ENCODE measurements at regions not wholly inside any gene's neighbourhood (a gene's known extent, or its start where the extent isn't known, plus 50 kb on each side); places are given as distances from the start of the nearest gene placed in this dataset.

DNA sequence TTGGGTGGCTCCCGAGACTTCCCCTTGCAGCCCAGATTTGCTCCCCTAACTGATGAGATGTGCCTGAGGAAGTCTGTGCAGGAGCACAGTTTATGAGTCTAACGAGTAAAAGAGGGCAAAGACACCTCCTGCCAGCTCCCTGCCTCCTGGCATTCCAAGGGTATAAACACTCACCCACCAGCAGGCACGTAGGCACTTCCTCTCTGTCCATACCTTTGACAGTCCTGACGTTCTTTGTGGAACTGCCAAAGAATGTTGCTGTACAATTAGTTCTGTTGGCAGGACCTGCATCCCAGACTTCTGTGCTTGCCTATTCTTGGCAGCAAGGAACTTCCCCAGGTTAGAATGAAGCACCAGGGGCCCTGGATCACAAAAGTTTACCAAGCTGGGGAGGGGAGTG is 889.3 kb downstream of the BCL11B start (continued):
- TF ChIP-seq, protein P1, sequence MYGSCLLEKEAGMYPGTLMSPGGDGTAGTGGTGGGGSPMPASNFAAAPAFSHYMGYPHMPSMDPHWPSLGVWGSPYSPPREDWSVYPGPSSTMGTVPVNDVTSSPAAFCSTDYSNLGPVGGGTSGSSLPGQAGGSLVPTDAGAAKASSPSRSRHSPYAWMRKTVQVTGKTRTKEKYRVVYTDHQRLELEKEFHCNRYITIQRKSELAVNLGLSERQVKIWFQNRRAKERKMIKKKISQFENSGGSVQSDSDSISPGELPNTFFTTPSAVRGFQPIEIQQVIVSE (CRISPR knock-in tag; IDR thresholded peaks at IDR 0.05; ENCODE audit: borderline replicate concordance), result no peak

DNA sequence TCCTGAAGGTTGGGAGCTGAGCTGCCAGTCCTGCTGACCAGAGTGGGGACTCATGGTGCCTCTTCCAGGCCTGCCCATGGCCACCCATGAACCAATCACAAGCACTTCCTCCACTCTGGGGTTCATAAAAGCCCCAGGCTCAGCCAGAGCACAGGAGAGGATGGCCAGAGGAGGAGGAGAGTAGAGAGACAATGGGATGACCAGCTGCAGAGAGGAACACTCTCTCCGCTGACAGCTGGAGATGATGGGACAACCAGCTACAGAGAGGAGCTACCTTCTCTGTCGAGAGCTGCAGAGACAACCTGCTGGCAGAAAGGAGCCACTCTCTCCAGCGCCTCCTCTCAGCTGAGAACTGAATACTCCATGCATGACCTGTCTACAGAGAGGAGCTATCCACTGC is 886.1 kb downstream of the BCL11B start:
- no peak for ATAC-seq
- TF ChIP-seq RELA (CRISPR knock-in tag; IDR thresholded peaks at IDR 0.05; ENCODE audit: borderline replicate concordance), result no peak
- no peak for TF ChIP-seq NR2C2 (CRISPR knock-in tag; IDR thresholded peaks at IDR 0.05)
- TF ChIP-seq ZNF121 (CRISPR knock-in tag; IDR thresholded peaks at IDR 0.05), result no peak
- no peak for TF ChIP-seq ZNF317 (CRISPR knock-in tag; IDR thresholded peaks at IDR 0.05; ENCODE audit: borderline replicate concordance, low read depth)
- TF ChIP-seq, protein P2, sequence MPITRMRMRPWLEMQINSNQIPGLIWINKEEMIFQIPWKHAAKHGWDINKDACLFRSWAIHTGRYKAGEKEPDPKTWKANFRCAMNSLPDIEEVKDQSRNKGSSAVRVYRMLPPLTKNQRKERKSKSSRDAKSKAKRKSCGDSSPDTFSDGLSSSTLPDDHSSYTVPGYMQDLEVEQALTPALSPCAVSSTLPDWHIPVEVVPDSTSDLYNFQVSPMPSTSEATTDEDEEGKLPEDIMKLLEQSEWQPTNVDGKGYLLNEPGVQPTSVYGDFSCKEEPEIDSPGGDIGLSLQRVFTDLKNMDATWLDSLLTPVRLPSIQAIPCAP (CRISPR knock-in tag; IDR thresholded peaks at IDR 0.05), result no peak
- TF ChIP-seq, protein P3, sequence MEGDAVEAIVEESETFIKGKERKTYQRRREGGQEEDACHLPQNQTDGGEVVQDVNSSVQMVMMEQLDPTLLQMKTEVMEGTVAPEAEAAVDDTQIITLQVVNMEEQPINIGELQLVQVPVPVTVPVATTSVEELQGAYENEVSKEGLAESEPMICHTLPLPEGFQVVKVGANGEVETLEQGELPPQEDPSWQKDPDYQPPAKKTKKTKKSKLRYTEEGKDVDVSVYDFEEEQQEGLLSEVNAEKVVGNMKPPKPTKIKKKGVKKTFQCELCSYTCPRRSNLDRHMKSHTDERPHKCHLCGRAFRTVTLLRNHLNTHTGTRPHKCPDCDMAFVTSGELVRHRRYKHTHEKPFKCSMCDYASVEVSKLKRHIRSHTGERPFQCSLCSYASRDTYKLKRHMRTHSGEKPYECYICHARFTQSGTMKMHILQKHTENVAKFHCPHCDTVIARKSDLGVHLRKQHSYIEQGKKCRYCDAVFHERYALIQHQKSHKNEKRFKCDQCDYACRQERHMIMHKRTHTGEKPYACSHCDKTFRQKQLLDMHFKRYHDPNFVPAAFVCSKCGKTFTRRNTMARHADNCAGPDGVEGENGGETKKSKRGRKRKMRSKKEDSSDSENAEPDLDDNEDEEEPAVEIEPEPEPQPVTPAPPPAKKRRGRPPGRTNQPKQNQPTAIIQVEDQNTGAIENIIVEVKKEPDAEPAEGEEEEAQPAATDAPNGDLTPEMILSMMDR (IDR thresholded peaks at IDR 0.05), result no peak
- TF ChIP-seq TEAD1 (CRISPR knock-in tag; IDR thresholded peaks at IDR 0.05), result no peak
- no peak for TF ChIP-seq SMAD3 (CRISPR knock-in tag; IDR thresholded peaks at IDR 0.05; ENCODE audit: borderline replicate concordance)
- ChIA-PET CTCF (interaction anchor here (1.0 kb wide), 1 partner anchor 408 kb away, joined by 3 read pairs; no protein-coding TSS in a partner anchor), POLR2A (interaction anchor here (0.7 kb wide), 1 partner anchor 28 kb away, joined by 3 read pairs; no protein-coding TSS in a partner anchor)
- Mint-ChIP-seq H3K27ac (no peak overlapping the region), H3K9me3 (peaks cover 20% of the 10 kb centered on the region), H3K27me3 (ENCODE audit: low read depth) (no peaks in the 10 kb centered on the region), H3K36me3 (no peaks in the 10 kb centered on the region), H3K4me1 (no peaks in the 10 kb centered on the region), H3K4me3 (no peak overlapping the region)
- no peak for DNase-seq (ENCODE audit: low spot score)

DNA sequence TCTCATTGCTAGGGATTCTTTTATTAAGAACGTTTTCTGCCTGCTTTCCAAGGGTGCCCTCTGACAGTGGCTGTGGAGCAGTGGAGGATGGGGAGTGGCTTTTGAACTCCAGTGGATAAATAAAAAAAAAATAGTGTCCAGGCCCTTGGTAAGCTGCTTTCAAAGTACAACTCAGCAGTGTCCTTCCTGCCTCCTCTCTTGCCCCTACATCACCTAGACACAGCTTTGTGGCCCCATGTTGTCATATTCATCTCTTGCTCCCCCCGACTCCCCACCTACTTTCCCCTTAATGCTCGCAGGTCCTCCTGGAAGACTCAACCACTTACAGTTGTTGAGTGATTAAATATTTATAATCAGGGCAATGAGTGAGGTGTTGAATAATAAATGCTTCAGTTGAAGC is 880.9 kb downstream of the BCL11B start:
- CTCF ChIA-PET, result no interaction called here
- Mint-ChIP-seq H3K27ac (no peak overlapping the region), H3K9me3 (peaks cover 27% of the 10 kb centered on the region), H3K4me1 (no peaks in the 10 kb centered on the region), H3K4me3 (no peak overlapping the region), H3K27me3 (ENCODE audit: low read depth) (no peaks in the 10 kb centered on the region), H3K36me3 (no peaks in the 10 kb centered on the region)
- ATAC-seq, result no peak
- POLR2A ChIA-PET, result no interaction called here
- no peak for DNase-seq (ENCODE audit: low spot score)
- TF ChIP-seq, protein P2 (CRISPR knock-in tag; IDR thresholded peaks at IDR 0.05), result no peak
- TF ChIP-seq, protein P4, sequence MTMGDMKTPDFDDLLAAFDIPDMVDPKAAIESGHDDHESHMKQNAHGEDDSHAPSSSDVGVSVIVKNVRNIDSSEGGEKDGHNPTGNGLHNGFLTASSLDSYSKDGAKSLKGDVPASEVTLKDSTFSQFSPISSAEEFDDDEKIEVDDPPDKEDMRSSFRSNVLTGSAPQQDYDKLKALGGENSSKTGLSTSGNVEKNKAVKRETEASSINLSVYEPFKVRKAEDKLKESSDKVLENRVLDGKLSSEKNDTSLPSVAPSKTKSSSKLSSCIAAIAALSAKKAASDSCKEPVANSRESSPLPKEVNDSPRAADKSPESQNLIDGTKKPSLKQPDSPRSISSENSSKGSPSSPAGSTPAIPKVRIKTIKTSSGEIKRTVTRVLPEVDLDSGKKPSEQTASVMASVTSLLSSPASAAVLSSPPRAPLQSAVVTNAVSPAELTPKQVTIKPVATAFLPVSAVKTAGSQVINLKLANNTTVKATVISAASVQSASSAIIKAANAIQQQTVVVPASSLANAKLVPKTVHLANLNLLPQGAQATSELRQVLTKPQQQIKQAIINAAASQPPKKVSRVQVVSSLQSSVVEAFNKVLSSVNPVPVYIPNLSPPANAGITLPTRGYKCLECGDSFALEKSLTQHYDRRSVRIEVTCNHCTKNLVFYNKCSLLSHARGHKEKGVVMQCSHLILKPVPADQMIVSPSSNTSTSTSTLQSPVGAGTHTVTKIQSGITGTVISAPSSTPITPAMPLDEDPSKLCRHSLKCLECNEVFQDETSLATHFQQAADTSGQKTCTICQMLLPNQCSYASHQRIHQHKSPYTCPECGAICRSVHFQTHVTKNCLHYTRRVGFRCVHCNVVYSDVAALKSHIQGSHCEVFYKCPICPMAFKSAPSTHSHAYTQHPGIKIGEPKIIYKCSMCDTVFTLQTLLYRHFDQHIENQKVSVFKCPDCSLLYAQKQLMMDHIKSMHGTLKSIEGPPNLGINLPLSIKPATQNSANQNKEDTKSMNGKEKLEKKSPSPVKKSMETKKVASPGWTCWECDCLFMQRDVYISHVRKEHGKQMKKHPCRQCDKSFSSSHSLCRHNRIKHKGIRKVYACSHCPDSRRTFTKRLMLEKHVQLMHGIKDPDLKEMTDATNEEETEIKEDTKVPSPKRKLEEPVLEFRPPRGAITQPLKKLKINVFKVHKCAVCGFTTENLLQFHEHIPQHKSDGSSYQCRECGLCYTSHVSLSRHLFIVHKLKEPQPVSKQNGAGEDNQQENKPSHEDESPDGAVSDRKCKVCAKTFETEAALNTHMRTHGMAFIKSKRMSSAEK (CRISPR knock-in tag; IDR thresholded peaks at IDR 0.05; ENCODE audit: borderline replicate concordance), result no peak
- TF ChIP-seq ZNF396 (CRISPR knock-in tag; IDR thresholded peaks at IDR 0.05; ENCODE audit: borderline replicate concordance) (no peak), OVOL2 (CRISPR knock-in tag; IDR thresholded peaks at IDR 0.05; ENCODE audit: borderline replicate concordance) (no peak), MXD4 (CRISPR knock-in tag; IDR thresholded peaks at IDR 0.05; ENCODE audit: borderline replicate concordance) (no peak)

All from WTC11 (cell line).